ENCODE measurements at regions not wholly inside any gene's neighbourhood (a gene's known extent, or its start where the extent isn't known, plus 50 kb on each side); places are given as distances from the start of the nearest gene placed in this dataset.

- TF ChIP-seq OVOL2 (CRISPR knock-in tag; IDR thresholded peaks at IDR 0.05; ENCODE audit: borderline replicate concordance), result no peak
- TF ChIP-seq FOXP1 (CRISPR knock-in tag; IDR thresholded peaks at IDR 0.05; ENCODE audit: borderline replicate concordance), result no peak
- no peak for TF ChIP-seq ATF3 (CRISPR knock-in tag; conservative IDR thresholded peaks at IDR 0.05)
- no peak for TF ChIP-seq CTCF (IDR thresholded peaks at IDR 0.05)
- no peak for TF ChIP-seq ZNF416 (CRISPR knock-in tag; IDR thresholded peaks at IDR 0.05)
- no peak for TF ChIP-seq NR1H2 (CRISPR knock-in tag; IDR thresholded peaks at IDR 0.05)
- TF ChIP-seq FOXP4 (CRISPR knock-in tag; IDR thresholded peaks at IDR 0.05), result no peak
- TF ChIP-seq NFE2L1 (CRISPR knock-in tag; IDR thresholded peaks at IDR 0.05), result no peak
- no peak for TF ChIP-seq ZNF281 (CRISPR knock-in tag; IDR thresholded peaks at IDR 0.05)
- TF ChIP-seq STAT6 (CRISPR knock-in tag; conservative IDR thresholded peaks at IDR 0.05; ENCODE audit: low read depth), result no peak
- no peak for TF ChIP-seq NFYB (CRISPR knock-in tag; conservative IDR thresholded peaks at IDR 0.05; ENCODE audit: low read depth)
- TF ChIP-seq MAX (CRISPR knock-in tag; IDR thresholded peaks at IDR 0.05), result no peak
- TF ChIP-seq TEAD4 (CRISPR knock-in tag; IDR thresholded peaks at IDR 0.05), result no peak
- no peak for TF ChIP-seq AFF4 (CRISPR knock-in tag; IDR thresholded peaks at IDR 0.05; ENCODE audit: borderline replicate concordance)
Measured at GRCh38 chr5:92976156-92976555, 604.9 kb downstream of the NR2F1-AS1 start.
